Liver (tissue), 8 donors: ENCODE measurements at regions not wholly inside any gene's neighbourhood (a gene's known extent, or its start where the extent isn't known, plus 50 kb on each side); places are given as distances from the start of the nearest gene placed in this dataset.

Experiments
- DNase-seq: peaks from one replicate; pipeline ENCODE4 v3.0.0-alpha.2; 2017; ENCODE audit warnings: low spot score
- H3K27ac ChIP-seq, 2 donors: one replicate each; pipeline ENCODE4 v1.7.0; 2013; ENCODE audit warnings: inconsistent platforms in 2 of 2, low read length in 2 of 2, control low read depth in 1 of 2, low read depth in 1 of 2, mild to moderate bottlenecking in 1 of 2
- H3K27me3 ChIP-seq, 4 donors: one replicate each; pipeline versions ENCODE4 v1.6.1 to v1.7.0; 2013; ENCODE audit warnings: low read length in 3 of 4, inconsistent platforms in 1 of 4, mild to moderate bottlenecking in 1 of 4, moderate library complexity in 1 of 4; ENCODE audit not compliant: control insufficient read depth in 4 of 4, insufficient read depth in 4 of 4
- H3K36me3 ChIP-seq, 4 donors: one replicate each; pipeline versions ENCODE4 v1.6.1 to v1.7.0; 2013; ENCODE audit warnings: low read length in 3 of 4, mild to moderate bottlenecking in 3 of 4, low read depth in 1 of 4, moderate library complexity in 1 of 4; ENCODE audit not compliant: control insufficient read depth in 4 of 4, insufficient read depth in 3 of 4
- H3K4me1 ChIP-seq, 4 donors: one replicate each; pipeline versions ENCODE4 v1.6.1 to v1.7.0; 2013; ENCODE audit warnings: low read length in 3 of 4, mild to moderate bottlenecking in 3 of 4, moderate library complexity in 1 of 4; ENCODE audit not compliant: control insufficient read depth in 4 of 4, insufficient read depth in 4 of 4
- H3K4me3 ChIP-seq, 3 donors: one replicate each; pipeline versions ENCODE4 v1.6.1 to v1.7.0; 2013; ENCODE audit warnings: low read length in 3 of 3, control low read depth in 1 of 3, low read depth in 1 of 3, mild to moderate bottlenecking in 1 of 3
- H3K9ac ChIP-seq, 2 donors: one replicate each; pipeline ENCODE4 v1.7.0; 2013; ENCODE audit warnings: low read length in 2 of 2, mild to moderate bottlenecking in 2 of 2, moderate library complexity in 2 of 2, control low read depth in 1 of 2, low read depth in 1 of 2
- H3K9me3 ChIP-seq, 4 donors: one replicate each; pipeline versions ENCODE4 v1.6.1 to v1.7.0; 2013; ENCODE audit warnings: low read length in 3 of 4; ENCODE audit not compliant: control insufficient read depth in 4 of 4
- ATF3 ChIP-seq: IDR thresholded peaks from 2 replicates; pipeline ENCODE4 v1.6.1; 2016; ENCODE audit warnings: antibody characterized with exemption
- EGR1 ChIP-seq, 2 donors: IDR thresholded peaks; 2 replicates each; pipeline ENCODE4 v1.6.1; 2016 to 2018; ENCODE audit warnings: antibody characterized with exemption in 2 of 2, low read depth in 2 of 2
- FOXA1 ChIP-seq: IDR thresholded peaks from 2 replicates; pipeline ENCODE4 v1.6.1; 2016; ENCODE audit warnings: antibody characterized with exemption
- FOXA2 ChIP-seq: IDR thresholded peaks from 2 replicates; pipeline ENCODE4 v1.6.1; 2016; ENCODE audit warnings: antibody characterized with exemption
- GABPA ChIP-seq, 2 donors: IDR thresholded peaks in 1 of 2; conservative IDR thresholded peaks in 1 of 2; 2 replicates each; pipeline ENCODE4 v1.6.1; 2016; ENCODE audit warnings: antibody characterized with exemption in 2 of 2, mild to moderate bottlenecking in 1 of 2, moderate library complexity in 1 of 2
- HNF4A ChIP-seq, 2 donors: conservative IDR thresholded peaks; 2 replicates each; pipeline ENCODE4 v1.6.1; 2016; ENCODE audit warnings: antibody characterized with exemption in 2 of 2, mild to moderate bottlenecking in 2 of 2
- HNF4G ChIP-seq: IDR thresholded peaks from 2 replicates; pipeline ENCODE4 v1.6.1; 2016; ENCODE audit warnings: antibody characterized with exemption
- JUND ChIP-seq, 2 donors: IDR thresholded peaks; 2 replicates each; pipeline ENCODE4 v1.6.1; 2016; ENCODE audit warnings: antibody characterized with exemption in 2 of 2
- MAX ChIP-seq: IDR thresholded peaks from 2 replicates; pipeline ENCODE4 v1.6.1; 2016; ENCODE audit warnings: antibody characterized with exemption
- NR2F2 ChIP-seq: IDR thresholded peaks from 2 replicates; pipeline ENCODE4 v1.6.1; 2016; ENCODE audit warnings: antibody characterized with exemption
- RAD21 ChIP-seq, 2 donors: IDR thresholded peaks; 2 replicates each; pipeline ENCODE4 v1.6.1; 2016; ENCODE audit warnings: antibody characterized with exemption in 2 of 2, mild to moderate bottlenecking in 2 of 2
- REST ChIP-seq: IDR thresholded peaks from 2 replicates; pipeline ENCODE4 v1.6.1; 2016; ENCODE audit warnings: antibody characterized with exemption, mild to moderate bottlenecking
- RXRA ChIP-seq, 2 donors: IDR thresholded peaks; 2 replicates each; pipeline ENCODE4 v1.6.1; 2017 to 2018; ENCODE audit warnings: antibody characterized with exemption in 2 of 2, mild to moderate bottlenecking in 1 of 2
- SP1 ChIP-seq: IDR thresholded peaks from 2 replicates; pipeline ENCODE4 v1.6.1; 2018; ENCODE audit warnings: antibody characterized with exemption, mild to moderate bottlenecking
- TAF1 ChIP-seq: conservative IDR thresholded peaks from 2 replicates; pipeline ENCODE4 v1.6.1; 2016; ENCODE audit warnings: antibody characterized with exemption, mild to moderate bottlenecking
- YY1 ChIP-seq: IDR thresholded peaks from 2 replicates; pipeline ENCODE4 v1.6.1; 2016; ENCODE audit warnings: antibody characterized with exemption, mild to moderate bottlenecking
- WGBS: extraction: QIAGEN DNeasy Blood & Tissue Kit; methylation state at CpG from one replicate; pipeline ENCODE4 v1.1.7; 2013; 5-methylcytosine and 5-hydroxymethylcytosine counted together
- TF ChIP-seq, protein P1 (sequence below): IDR thresholded peaks from 2 replicates; pipeline ENCODE4 v1.6.1; 2016; ENCODE audit warnings: antibody characterized with exemption
- TF ChIP-seq, protein P2 (sequence below): fragments of 150-350 bp; IDR thresholded peaks from 2 replicates; pipeline ENCODE4 v1.5.1; 2017; ENCODE audit warnings: improper control_type of control experiment, low read depth, low read length; ENCODE audit not compliant: missing input control
- donor health status: healthy.
- donor health status: healthy.
- donor health status: healthy.
- donor health status: healthy.
- donor health status: healthy.

- WGBS, result 70% methylated on average over 1 of the region's 1 CpG
- Histone ChIP-seq H3K36me3 (no peaks in the 10 kb centered on the region), H3K4me3 (no peak overlapping the region), H3K9me3 (no peaks in the 10 kb centered on the region), H3K9ac (no peak overlapping the region), H3K27me3 (no peaks in the 10 kb centered on the region), H3K4me1 (no peaks in the 10 kb centered on the region), H3K27ac (no peak overlapping the region)
- TF ChIP-seq MAX (no peak), RXRA (IDR thresholded peaks at IDR 0.05) (no peak), HNF4A (conservative IDR thresholded peaks at IDR 0.05) (no peak), ATF3 (no peak), SP1 (no peak), FOXA1 (no peak), JUND (IDR thresholded peaks at IDR 0.05) (no peak), YY1 (no peak), NR2F2 (no peak), GABPA (IDR thresholded peaks at IDR 0.05 in 1 of 2, conservative IDR thresholded peaks at IDR 0.05 in 1 of 2) (no peak), FOXA2 (no peak), TAF1 (no peak), REST (no peak)
- TF ChIP-seq, protein P1, sequence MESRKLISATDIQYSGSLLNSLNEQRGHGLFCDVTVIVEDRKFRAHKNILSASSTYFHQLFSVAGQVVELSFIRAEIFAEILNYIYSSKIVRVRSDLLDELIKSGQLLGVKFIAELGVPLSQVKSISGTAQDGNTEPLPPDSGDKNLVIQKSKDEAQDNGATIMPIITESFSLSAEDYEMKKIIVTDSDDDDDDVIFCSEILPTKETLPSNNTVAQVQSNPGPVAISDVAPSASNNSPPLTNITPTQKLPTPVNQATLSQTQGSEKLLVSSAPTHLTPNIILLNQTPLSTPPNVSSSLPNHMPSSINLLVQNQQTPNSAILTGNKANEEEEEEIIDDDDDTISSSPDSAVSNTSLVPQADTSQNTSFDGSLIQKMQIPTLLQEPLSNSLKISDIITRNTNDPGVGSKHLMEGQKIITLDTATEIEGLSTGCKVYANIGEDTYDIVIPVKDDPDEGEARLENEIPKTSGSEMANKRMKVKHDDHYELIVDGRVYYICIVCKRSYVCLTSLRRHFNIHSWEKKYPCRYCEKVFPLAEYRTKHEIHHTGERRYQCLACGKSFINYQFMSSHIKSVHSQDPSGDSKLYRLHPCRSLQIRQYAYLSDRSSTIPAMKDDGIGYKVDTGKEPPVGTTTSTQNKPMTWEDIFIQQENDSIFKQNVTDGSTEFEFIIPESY, result no peak
- TF ChIP-seq, protein P2, sequence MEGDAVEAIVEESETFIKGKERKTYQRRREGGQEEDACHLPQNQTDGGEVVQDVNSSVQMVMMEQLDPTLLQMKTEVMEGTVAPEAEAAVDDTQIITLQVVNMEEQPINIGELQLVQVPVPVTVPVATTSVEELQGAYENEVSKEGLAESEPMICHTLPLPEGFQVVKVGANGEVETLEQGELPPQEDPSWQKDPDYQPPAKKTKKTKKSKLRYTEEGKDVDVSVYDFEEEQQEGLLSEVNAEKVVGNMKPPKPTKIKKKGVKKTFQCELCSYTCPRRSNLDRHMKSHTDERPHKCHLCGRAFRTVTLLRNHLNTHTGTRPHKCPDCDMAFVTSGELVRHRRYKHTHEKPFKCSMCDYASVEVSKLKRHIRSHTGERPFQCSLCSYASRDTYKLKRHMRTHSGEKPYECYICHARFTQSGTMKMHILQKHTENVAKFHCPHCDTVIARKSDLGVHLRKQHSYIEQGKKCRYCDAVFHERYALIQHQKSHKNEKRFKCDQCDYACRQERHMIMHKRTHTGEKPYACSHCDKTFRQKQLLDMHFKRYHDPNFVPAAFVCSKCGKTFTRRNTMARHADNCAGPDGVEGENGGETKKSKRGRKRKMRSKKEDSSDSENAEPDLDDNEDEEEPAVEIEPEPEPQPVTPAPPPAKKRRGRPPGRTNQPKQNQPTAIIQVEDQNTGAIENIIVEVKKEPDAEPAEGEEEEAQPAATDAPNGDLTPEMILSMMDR, result no peak
- no peak for DNase-seq
Observed at GRCh38 chr2:193679847-193680246, 1485.1 kb upstream of the TMEFF2 start.

DNA sequence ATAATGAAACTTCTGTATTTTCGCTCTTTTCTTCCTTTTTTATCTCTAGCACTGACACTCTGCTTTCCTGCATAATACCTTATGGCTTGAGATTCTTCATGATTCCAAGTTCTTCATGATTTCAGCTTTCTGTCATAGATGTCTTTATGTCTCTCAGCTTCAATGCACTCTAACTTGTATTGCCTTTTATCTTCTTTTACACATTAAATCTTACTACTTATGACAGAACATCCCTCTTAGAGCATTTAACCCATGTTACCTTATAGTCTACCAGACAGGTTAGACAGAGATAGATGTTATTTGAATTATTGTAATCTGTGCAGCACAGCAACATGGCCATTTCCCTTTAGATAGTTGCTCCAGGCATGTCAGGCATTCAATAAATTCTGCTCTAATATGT lies 1475.7 kb upstream of the TMEFF2 start:
- no peaks in the 10 kb centered on the region for H3K9me3 ChIP-seq
- H3K4me1 ChIP-seq, result no peaks in the 10 kb centered on the region
- DNase-seq, result no peak
- no peaks in the 10 kb centered on the region for H3K36me3 ChIP-seq
- H3K9ac ChIP-seq, result no peak overlapping the region
- WGBS, result 85% methylated on average over 1 of the region's 1 CpG
- no peak overlapping the region for H3K4me3 ChIP-seq
- no peak overlapping the region for H3K27ac ChIP-seq
- H3K27me3 ChIP-seq, result no peaks in the 10 kb centered on the region
- TF ChIP-seq NR2F2, result no peak
- TF ChIP-seq TAF1, result no peak
- TF ChIP-seq FOXA2, result no peak
- TF ChIP-seq SP1, result no peak
- TF ChIP-seq HNF4A (conservative IDR thresholded peaks at IDR 0.05), result no peak
- TF ChIP-seq YY1, result no peak
- TF ChIP-seq HNF4G, result no peak
- TF ChIP-seq, protein P1, result no peak
- no peak for TF ChIP-seq RAD21 (IDR thresholded peaks at IDR 0.05)
- TF ChIP-seq REST, result no peak
- no peak for TF ChIP-seq MAX
- no peak for TF ChIP-seq EGR1 (IDR thresholded peaks at IDR 0.05; ENCODE audit: low read depth in 2 of 2)
- TF ChIP-seq JUND (IDR thresholded peaks at IDR 0.05), result no peak
